ENCODE measurements at regions not wholly inside any gene's neighbourhood (a gene's known extent, or its start where the extent isn't known, plus 50 kb on each side); places are given as distances from the start of the nearest gene placed in this dataset.
"Not testable (repeated sequence)": the region's sequence is repeated elsewhere in the genome, so short reads cannot be mapped to it uniquely, and the experiment has no call there.

GRCh38 chr6:144417681-144418080 lies 132.5 kb downstream of the UTRN start:
- ChIA-PET CTCF (no interaction called here), POLR2A (ENCODE audit: low non-redundant PET) (no interaction called here)
- DNase-seq (ENCODE audit: low spot score): no peak
- H3K27ac ChIP-seq: no peak overlapping the region
- TF ChIP-seq CTCF (conservative IDR thresholded peaks at IDR 0.05; ENCODE audit: low read depth): no peak

- CTCF ChIA-PET: interaction anchor here (0.7 kb wide), 1 partner anchor 237 kb away, joined by 3 read pairs; no protein-coding TSS in a partner anchor
Measured at GRCh38 chr6:144418959-144419545, 133.9 kb downstream of the UTRN start.

GRCh38 chr6:144423167-144423566 lies 138.0 kb downstream of the UTRN start:
- ChIA-PET CTCF (no interaction called here), POLR2A (ENCODE audit: low non-redundant PET) (no interaction called here)
- H3K27ac ChIP-seq: no peak overlapping the region
- no peak for TF ChIP-seq CTCF (conservative IDR thresholded peaks at IDR 0.05; ENCODE audit: low read depth)
- no peak for DNase-seq (ENCODE audit: low spot score)

More at GRCh38 chr6:144418959-144419545, 133.9 kb downstream of the UTRN start:
- no peak overlapping the region for H3K27ac ChIP-seq
- TF ChIP-seq CTCF (conservative IDR thresholded peaks at IDR 0.05; ENCODE audit: low read depth): no peak
- POLR2A ChIA-PET (ENCODE audit: low non-redundant PET): no interaction called here
- no peak for DNase-seq (ENCODE audit: low spot score)

GRCh38 chr6:144429753-144430152 lies 144.6 kb downstream of the UTRN start:
- DNase-seq (ENCODE audit: low spot score): no peak
- no peak overlapping the region for H3K27ac ChIP-seq
- TF ChIP-seq CTCF (conservative IDR thresholded peaks at IDR 0.05; ENCODE audit: low read depth): no peak
- ChIA-PET POLR2A (ENCODE audit: low non-redundant PET) (no interaction called here), CTCF (no interaction called here)

GRCh38 chr6:144433446-144433845 lies 148.3 kb downstream of the UTRN start:
- POLR2A ChIA-PET (ENCODE audit: low non-redundant PET); H3K27ac ChIP-seq; CTCF ChIA-PET; DNase-seq (ENCODE audit: low spot score): not testable (repeated sequence)

GRCh38 chr6:144434308-144434990 lies 149.3 kb downstream of the UTRN start:
- no peak for TF ChIP-seq CTCF (conservative IDR thresholded peaks at IDR 0.05; ENCODE audit: low read depth)
- ChIA-PET POLR2A (ENCODE audit: low non-redundant PET) (no interaction called here), CTCF (interaction anchor here (0.8 kb wide), 1 partner anchor 18 kb away, joined by 5 read pairs; no protein-coding TSS in a partner anchor)
- peak; percentile 37 for DNase-seq (ENCODE audit: low spot score)
- no peak overlapping the region for H3K27ac ChIP-seq

Data from RWPE1 (cell line).